ENCODE measurements at regions not wholly inside any gene's neighbourhood (a gene's known extent, or its start where the extent isn't known, plus 50 kb on each side); places are given as distances from the start of the nearest gene placed in this dataset.

GRCh38 chr4:162945713-162946112 lies 221.0 kb downstream of the NAF1 start:
- TF ChIP-seq CTCF (IDR thresholded peaks at IDR 0.05) (no peak), ZFX (IDR thresholded peaks at IDR 0.05; ENCODE audit: borderline replicate concordance) (no peak)

All from 22Rv1 (cell line).